ENCODE measurements at regions not wholly inside any gene's neighbourhood (a gene's known extent, or its start where the extent isn't known, plus 50 kb on each side); places are given as distances from the start of the nearest gene placed in this dataset.

DNA sequence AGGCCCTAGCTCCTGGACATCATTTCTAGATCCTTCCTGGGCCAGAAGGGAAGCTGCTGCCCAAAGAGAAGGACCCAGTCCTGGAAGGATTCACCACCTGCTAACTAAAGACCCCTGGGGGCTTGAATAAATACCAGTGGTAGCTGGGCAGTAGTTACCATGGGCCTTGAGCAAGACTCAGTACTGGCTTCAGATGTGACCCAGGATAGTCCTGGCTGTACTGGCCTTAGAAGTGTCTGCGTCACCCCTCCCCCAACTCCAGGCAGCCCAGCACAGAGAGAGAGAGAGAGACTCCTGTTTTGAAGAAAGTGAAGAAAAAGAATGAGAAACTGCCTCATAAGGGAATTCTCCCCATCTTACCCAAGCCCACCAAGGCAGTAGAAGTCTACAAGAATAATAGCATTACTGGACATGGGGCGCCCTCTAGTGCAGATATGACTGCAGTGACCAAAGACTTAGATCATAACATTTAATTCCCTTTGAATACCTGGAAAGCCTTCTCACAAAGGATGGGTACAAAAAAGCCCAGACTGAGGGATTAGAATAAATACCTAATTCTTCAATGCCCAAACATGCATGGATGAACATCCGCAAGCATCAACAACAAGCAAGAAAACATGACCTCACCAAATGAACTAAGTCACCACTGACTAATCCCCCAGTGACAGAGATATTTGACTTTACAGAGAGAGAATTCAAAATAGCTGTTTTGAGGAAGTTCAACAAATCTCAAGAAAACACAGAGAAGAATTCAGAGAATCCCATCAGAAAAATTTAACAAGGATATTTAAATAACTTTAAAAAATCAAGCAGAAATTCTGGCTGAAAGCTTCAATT, 171.8 kb downstream of the HNRNPD start:
- H3K27ac ChIP-seq = no peak overlapping the region
- TF ChIP-seq, protein P1, sequence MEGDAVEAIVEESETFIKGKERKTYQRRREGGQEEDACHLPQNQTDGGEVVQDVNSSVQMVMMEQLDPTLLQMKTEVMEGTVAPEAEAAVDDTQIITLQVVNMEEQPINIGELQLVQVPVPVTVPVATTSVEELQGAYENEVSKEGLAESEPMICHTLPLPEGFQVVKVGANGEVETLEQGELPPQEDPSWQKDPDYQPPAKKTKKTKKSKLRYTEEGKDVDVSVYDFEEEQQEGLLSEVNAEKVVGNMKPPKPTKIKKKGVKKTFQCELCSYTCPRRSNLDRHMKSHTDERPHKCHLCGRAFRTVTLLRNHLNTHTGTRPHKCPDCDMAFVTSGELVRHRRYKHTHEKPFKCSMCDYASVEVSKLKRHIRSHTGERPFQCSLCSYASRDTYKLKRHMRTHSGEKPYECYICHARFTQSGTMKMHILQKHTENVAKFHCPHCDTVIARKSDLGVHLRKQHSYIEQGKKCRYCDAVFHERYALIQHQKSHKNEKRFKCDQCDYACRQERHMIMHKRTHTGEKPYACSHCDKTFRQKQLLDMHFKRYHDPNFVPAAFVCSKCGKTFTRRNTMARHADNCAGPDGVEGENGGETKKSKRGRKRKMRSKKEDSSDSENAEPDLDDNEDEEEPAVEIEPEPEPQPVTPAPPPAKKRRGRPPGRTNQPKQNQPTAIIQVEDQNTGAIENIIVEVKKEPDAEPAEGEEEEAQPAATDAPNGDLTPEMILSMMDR (conservative IDR thresholded peaks at IDR 0.05) = peak; percentile 75

DNA sequence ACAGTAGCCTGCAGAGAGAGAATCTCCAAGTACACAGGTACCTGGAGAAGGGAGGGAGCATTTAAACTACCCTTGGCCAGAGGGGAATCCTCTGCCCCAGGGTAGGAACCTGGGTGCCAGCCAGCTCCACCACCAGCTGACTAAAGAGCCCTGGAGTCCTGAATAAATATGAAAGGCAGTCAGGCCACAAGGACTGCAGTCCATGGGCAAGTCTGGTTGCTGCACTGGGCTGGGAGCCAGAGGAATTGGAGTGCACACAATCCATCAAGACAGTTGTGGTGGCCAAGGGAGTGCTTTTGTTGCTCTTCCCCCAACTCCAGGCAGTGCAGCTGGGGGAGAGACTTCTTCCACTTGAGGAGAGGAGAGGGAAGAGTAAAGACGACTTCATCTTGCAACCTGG, 172.5 kb downstream of the HNRNPD start:
- TF ChIP-seq, protein P1 (conservative IDR thresholded peaks at IDR 0.05) = no peak
- no peak overlapping the region for H3K27ac ChIP-seq

DNA sequence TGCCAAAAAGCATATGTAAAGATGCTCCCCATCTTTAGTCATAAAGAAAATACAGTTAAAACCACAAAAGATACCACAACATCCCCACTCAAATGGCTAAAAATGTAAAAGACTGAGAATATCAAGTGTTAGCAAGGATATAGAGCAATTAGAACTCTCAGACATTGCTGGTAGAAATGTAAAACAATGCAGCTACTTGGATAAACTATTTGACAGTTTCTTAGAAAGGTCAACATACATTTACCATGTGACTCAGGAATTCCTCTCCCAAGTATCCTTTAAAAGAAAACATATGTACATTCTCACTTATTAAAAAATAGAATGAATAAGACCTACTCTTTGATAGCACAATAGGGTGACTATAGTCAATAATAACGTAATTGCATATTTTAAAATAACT, 173.7 kb downstream of the HNRNPD start:
- no peak overlapping the region for H3K27ac ChIP-seq
- TF ChIP-seq, protein P1 (conservative IDR thresholded peaks at IDR 0.05) = no peak

DNA sequence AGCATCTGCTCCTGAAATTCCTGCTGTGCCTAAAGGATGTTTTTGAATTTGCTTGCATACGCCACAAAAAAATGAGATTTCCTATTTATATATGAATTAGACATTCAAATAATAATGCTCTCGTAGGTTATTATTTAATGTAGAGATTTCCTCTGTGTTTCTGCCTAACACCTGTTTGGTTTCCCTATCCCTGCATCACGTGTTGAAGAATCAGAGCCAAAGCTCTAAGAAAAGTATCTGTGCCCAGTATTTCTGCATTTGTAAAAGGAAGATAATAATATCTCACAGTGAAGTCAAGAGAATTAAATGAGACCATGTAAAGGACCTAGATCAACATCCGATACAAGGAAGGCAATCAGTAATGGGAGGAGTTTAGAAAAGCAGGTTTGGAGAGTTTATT, 179.5 kb downstream of the HNRNPD start:
- TF ChIP-seq, protein P1 (conservative IDR thresholded peaks at IDR 0.05) = no peak
- H3K27ac ChIP-seq = no peak overlapping the region

DNA sequence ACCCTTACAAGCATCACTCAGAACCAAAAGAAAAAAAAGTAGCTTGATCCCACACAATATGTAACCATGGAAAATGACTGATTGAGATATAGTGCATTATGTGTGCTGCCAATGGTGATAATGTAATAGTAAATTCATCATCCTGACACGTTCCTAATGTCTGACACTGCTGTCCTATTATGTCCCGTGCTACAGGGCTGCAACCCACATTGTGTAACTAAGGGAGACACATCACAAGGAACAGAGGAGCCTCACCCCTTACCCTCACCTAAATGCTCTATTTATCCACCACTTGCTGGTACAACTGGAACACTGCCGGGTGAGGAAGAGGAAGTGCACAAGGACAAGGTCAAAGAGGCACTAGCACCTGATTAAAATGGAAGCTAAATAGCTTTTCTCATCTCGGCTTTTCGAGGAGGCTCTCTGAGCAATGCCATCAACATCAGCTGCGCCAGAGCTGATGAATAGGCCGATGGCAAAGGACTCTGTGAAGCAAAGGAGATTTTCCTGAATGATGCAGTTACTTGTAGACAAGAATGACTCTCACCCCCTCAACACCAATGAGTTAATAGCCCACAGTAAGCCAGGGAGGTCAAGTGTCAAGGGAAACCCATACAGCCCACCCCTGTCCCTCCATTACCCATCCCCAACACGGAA, 181.6 kb downstream of the HNRNPD start:
- no peak overlapping the region for H3K27ac ChIP-seq

DNA sequence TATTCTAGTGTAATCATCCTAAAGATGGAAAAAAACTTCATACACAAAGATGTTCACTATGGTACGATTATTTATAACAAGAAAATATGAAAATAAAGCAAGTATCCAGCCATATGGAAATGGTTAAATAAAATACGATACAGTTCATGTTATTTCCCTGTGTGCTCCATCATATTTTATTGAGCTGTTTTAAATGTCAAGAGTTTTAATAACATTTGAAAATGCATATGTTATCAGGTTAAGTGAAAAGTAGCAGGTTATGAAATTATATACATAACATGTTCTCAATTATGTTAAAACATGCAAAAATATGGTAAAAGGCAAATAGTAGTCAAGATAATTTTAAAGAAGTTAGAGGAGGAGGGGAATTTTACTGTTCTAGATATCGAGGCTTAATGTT, 192.0 kb downstream of the HNRNPD start:
- TF ChIP-seq, protein P1 (conservative IDR thresholded peaks at IDR 0.05) = no peak
- H3K27ac ChIP-seq = no peak overlapping the region

More for the DNA sequence above, 181.6 kb downstream of the HNRNPD start:
- TF ChIP-seq, protein P1 (conservative IDR thresholded peaks at IDR 0.05) = no peak

DNA sequence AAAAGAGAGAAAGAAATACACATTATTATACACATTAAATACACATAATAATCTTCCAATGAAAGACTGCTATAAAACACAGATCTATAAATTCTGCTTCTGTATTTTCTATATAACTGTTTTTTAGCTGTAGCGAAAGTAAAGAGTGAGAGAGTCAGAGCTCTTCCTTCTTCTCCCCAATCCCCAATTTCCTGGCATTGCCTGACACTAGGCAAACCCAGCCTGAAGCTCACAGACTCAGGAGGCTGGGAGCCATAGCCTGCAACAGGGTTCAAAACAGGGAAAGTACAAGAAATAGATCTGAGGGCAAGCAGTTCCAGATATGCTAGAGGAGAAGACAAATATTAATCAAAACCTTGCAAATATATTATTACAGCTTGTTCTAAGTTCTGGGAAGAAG, 201.6 kb downstream of the HNRNPD start:
- TF ChIP-seq, protein P1 (conservative IDR thresholded peaks at IDR 0.05) = no peak
- H3K27ac ChIP-seq = no peak overlapping the region

Measured in VCaP (cell line).